ENCODE measurements at regions not wholly inside any gene's neighbourhood (a gene's known extent, or its start where the extent isn't known, plus 50 kb on each side); places are given as distances from the start of the nearest gene placed in this dataset.

GRCh38 chr5:96121364-96121763 lies 159.7 kb upstream of the ELL2 start:
- Histone ChIP-seq H3K4me3 (no peak overlapping the region), H3K4me1 (peaks cover 0 to 25% (median 13%) of the 10 kb centered on the region in 4 donors), H3K36me3 (no peaks in the 10 kb centered on the region), H3K27ac (no peak overlapping the region), H3K9me3 (no peaks in the 10 kb centered on the region), H3K27me3 (no peaks in the 10 kb centered on the region)
- in situ Hi-C loops (cut with MboI; ENCODE audit: low pct_ligation_motif_present in 1 of 4, low pct_unique_long_range_greater_than_20kb in 1 of 4, low sequenced_read_pairs in 3 of 4) (no loop called here), intact Hi-C loops (cut with DNase I; ENCODE audit: low total_unique reads) (no loop called here)
- WGBS, 2 donors (ENCODE audit: low coverage in 1 of 2): 93 to 97% methylated on average over 2 of the region's 2 CpGs
- no peak for TF ChIP-seq CTCF (IDR thresholded peaks at IDR 0.05)
- no peak for TF ChIP-seq POLR2A (IDR thresholded peaks at IDR 0.05)
- no peak for TF ChIP-seq POLR2AphosphoS5 (IDR thresholded peaks at IDR 0.05)
- no peak for TF ChIP-seq EP300 (IDR thresholded peaks at IDR 0.05; ENCODE audit: low read depth)
- no peak for DNase-seq

- Histone ChIP-seq H3K27me3 (no peaks in the 10 kb centered on the region), H3K4me1 (peaks cover 0 to 14% (median 4%) of the 10 kb centered on the region in 4 donors), H3K27ac (no peak overlapping the region), H3K4me3 (no peak overlapping the region), H3K9me3 (no peaks in the 10 kb centered on the region), H3K36me3 (no peaks in the 10 kb centered on the region)
- in situ Hi-C loops (cut with MboI; ENCODE audit: low pct_ligation_motif_present in 1 of 4, low pct_unique_long_range_greater_than_20kb in 1 of 4, low sequenced_read_pairs in 3 of 4) (no loop called here), intact Hi-C loops (cut with DNase I; ENCODE audit: low total_unique reads) (no loop called here)
- WGBS, 2 donors (ENCODE audit: low coverage in 1 of 2): 80 to 82% methylated on average over 1 of the region's 1 CpG
- DNase-seq: no peak
- no peak for TF ChIP-seq POLR2A (IDR thresholded peaks at IDR 0.05)
- TF ChIP-seq POLR2AphosphoS5 (IDR thresholded peaks at IDR 0.05): no peak
- TF ChIP-seq CTCF (IDR thresholded peaks at IDR 0.05): no peak
- no peak for TF ChIP-seq EP300 (IDR thresholded peaks at IDR 0.05; ENCODE audit: low read depth)
Observed at GRCh38 chr5:96120120-96120519, 158.5 kb upstream of the ELL2 start.

- in situ Hi-C loops (cut with MboI; ENCODE audit: low pct_ligation_motif_present in 1 of 4, low pct_unique_long_range_greater_than_20kb in 1 of 4, low sequenced_read_pairs in 3 of 4): no loop called here
Observed at GRCh38 chr5:96117771-96118651, 156.4 kb upstream of the ELL2 start.

GRCh38 chr5:96115147-96115807 lies 153.6 kb upstream of the ELL2 start:
- no peaks in the 10 kb centered on the region for H3K9me3 ChIP-seq
- WGBS, 2 donors (ENCODE audit: low coverage in 1 of 2): 74% methylated on average over 1 of the region's 1 CpG; no CpG with 5 or more reads in 1 of the 2 donors
- no peak overlapping the region for H3K4me3 ChIP-seq
- no peak for DNase-seq
- in situ Hi-C loops (cut with MboI; ENCODE audit: low pct_ligation_motif_present in 1 of 4, low pct_unique_long_range_greater_than_20kb in 1 of 4, low sequenced_read_pairs in 3 of 4) (no loop called here), intact Hi-C loops (cut with DNase I; ENCODE audit: low total_unique reads) (no loop called here)
- no peak for TF ChIP-seq POLR2AphosphoS5 (IDR thresholded peaks at IDR 0.05)
- TF ChIP-seq POLR2A (IDR thresholded peaks at IDR 0.05): no peak
- no peak for TF ChIP-seq CTCF (IDR thresholded peaks at IDR 0.05)
- no peak for TF ChIP-seq EP300 (IDR thresholded peaks at IDR 0.05; ENCODE audit: low read depth)
- no peak overlapping the region for H3K27ac ChIP-seq
- peaks cover 0 to 10% (median 3%) of the 10 kb centered on the region in 4 donors for H3K4me1 ChIP-seq
- no peaks in the 10 kb centered on the region for H3K36me3 ChIP-seq
- H3K27me3 ChIP-seq: no peaks in the 10 kb centered on the region

More at GRCh38 chr5:96117771-96118651, 156.4 kb upstream of the ELL2 start:
- Histone ChIP-seq H3K27ac (no peak overlapping the region), H3K27me3 (no peaks in the 10 kb centered on the region), H3K4me3 (no peak overlapping the region), H3K9me3 (no peaks in the 10 kb centered on the region), H3K36me3 (no peaks in the 10 kb centered on the region), H3K4me1 (peaks cover 0 to 10% (median 0%) of the 10 kb centered on the region in 4 donors)
- no peak for DNase-seq
- TF ChIP-seq EP300 (IDR thresholded peaks at IDR 0.05; ENCODE audit: low read depth): no peak
- intact Hi-C loops (cut with DNase I; ENCODE audit: low total_unique reads): no loop called here
- 58% methylated on average over 3 of the region's 3 CpGs for WGBS, 2 donors (ENCODE audit: low coverage in 1 of 2)
